ENCODE measurements at regions not wholly inside any gene's neighbourhood (a gene's known extent, or its start where the extent isn't known, plus 50 kb on each side); places are given as distances from the start of the nearest gene placed in this dataset.

- Mint-ChIP-seq H3K36me3 (no peaks in the 10 kb centered on the region), H3K9me3 (no peaks in the 10 kb centered on the region), H3K4me1 (no peaks in the 10 kb centered on the region), H3K4me3 (no peak overlapping the region), H3K27me3 (ENCODE audit: low read depth in 2 of 2) (no peaks in the 10 kb centered on the region), H3K27ac (no peak overlapping the region)
- H3K4me1 ChIP-seq (ENCODE audit: control insufficient read depth, insufficient read depth, low read length): no peaks in the 10 kb centered on the region
- no peak overlapping the region for H3K27ac ChIP-seq (ENCODE audit: low read length)
- intact Hi-C loops (cut with micrococcal nuclease): no loop called here
- WGBS (ENCODE audit: insufficient coverage): 82% methylated on average over 9 of the region's 9 CpGs
- H3K4me3 ChIP-seq (ENCODE audit: low read length): no peak overlapping the region
- H3K36me3 ChIP-seq (ENCODE audit: control insufficient read depth, insufficient read depth, low read length): no peaks in the 10 kb centered on the region
- no peak for DNase-seq
- no peak for TF ChIP-seq CTCF (IDR thresholded peaks at IDR 0.05)
- no peaks in the 10 kb centered on the region for H3K27me3 ChIP-seq (ENCODE audit: control insufficient read depth, insufficient read depth, low read length)
- no peaks in the 10 kb centered on the region for H3K9me3 ChIP-seq (ENCODE audit: control insufficient read depth, insufficient read depth, low read length)
- no peak for ATAC-seq
These were observed 237.3 kb upstream of the MYT1L start for GRCh38 chr2:2568411-2568810.

- 88% methylated on average over 15 of the region's 15 CpGs for WGBS (ENCODE audit: insufficient coverage)
- ATAC-seq (no peak), DNase-seq (no peak)
- no peak overlapping the region for H3K27ac ChIP-seq (ENCODE audit: low read length)
- H3K9me3 ChIP-seq (ENCODE audit: control insufficient read depth, insufficient read depth, low read length): no peaks in the 10 kb centered on the region
- no peaks in the 10 kb centered on the region for H3K27me3 Mint-ChIP-seq (ENCODE audit: low read depth in 2 of 2)
- H3K4me1 Mint-ChIP-seq: no peaks in the 10 kb centered on the region
- no peak overlapping the region for H3K4me3 Mint-ChIP-seq
- H3K36me3 Mint-ChIP-seq: no peaks in the 10 kb centered on the region
- no peaks in the 10 kb centered on the region for H3K36me3 ChIP-seq (ENCODE audit: control insufficient read depth, insufficient read depth, low read length)
- H3K27me3 ChIP-seq (ENCODE audit: control insufficient read depth, insufficient read depth, low read length): no peaks in the 10 kb centered on the region
- intact Hi-C loops (cut with micrococcal nuclease): no loop called here
- H3K4me1 ChIP-seq (ENCODE audit: control insufficient read depth, insufficient read depth, low read length): no peaks in the 10 kb centered on the region
- no peak for TF ChIP-seq CTCF (IDR thresholded peaks at IDR 0.05)
- no peak overlapping the region for H3K4me3 ChIP-seq (ENCODE audit: low read length)
- no peaks in the 10 kb centered on the region for H3K9me3 Mint-ChIP-seq
- no peak overlapping the region for H3K27ac Mint-ChIP-seq
These were observed 236.7 kb upstream of the MYT1L start for GRCh38 chr2:2567776-2568175.

- DNase-seq: no peak
- intact Hi-C loops (cut with micrococcal nuclease): no loop called here
- no peaks in the 10 kb centered on the region for H3K27me3 Mint-ChIP-seq (ENCODE audit: low read depth in 2 of 2)
- H3K27me3 ChIP-seq (ENCODE audit: control insufficient read depth, insufficient read depth, low read length): no peaks in the 10 kb centered on the region
- no peak overlapping the region for H3K4me3 ChIP-seq (ENCODE audit: low read length)
- WGBS (ENCODE audit: insufficient coverage): 89% methylated on average over 26 of the region's 26 CpGs
- no peaks in the 10 kb centered on the region for H3K4me1 ChIP-seq (ENCODE audit: control insufficient read depth, insufficient read depth, low read length)
- no peak for TF ChIP-seq CTCF (IDR thresholded peaks at IDR 0.05)
- no peak for ATAC-seq
- H3K9me3 ChIP-seq (ENCODE audit: control insufficient read depth, insufficient read depth, low read length): no peaks in the 10 kb centered on the region
- H3K4me3 Mint-ChIP-seq: no peak overlapping the region
- H3K4me1 Mint-ChIP-seq: no peaks in the 10 kb centered on the region
- H3K27ac ChIP-seq (ENCODE audit: low read length): no peak overlapping the region
- H3K27ac Mint-ChIP-seq: no peak overlapping the region
- H3K36me3 Mint-ChIP-seq: no peaks in the 10 kb centered on the region
- H3K9me3 Mint-ChIP-seq: no peaks in the 10 kb centered on the region
- H3K36me3 ChIP-seq (ENCODE audit: control insufficient read depth, insufficient read depth, low read length): no peaks in the 10 kb centered on the region
These were observed 235.6 kb upstream of the MYT1L start for GRCh38 chr2:2566396-2567323.

GRCh38 chr2:2565671-2566070, 234.6 kb upstream of the MYT1L start:
- no peaks in the 10 kb centered on the region for H3K4me1 Mint-ChIP-seq
- 94% methylated on average over 16 of the region's 16 CpGs for WGBS (ENCODE audit: insufficient coverage)
- intact Hi-C loops (cut with micrococcal nuclease): no loop called here

More at GRCh38 chr2:2565671-2566070, 234.6 kb upstream of the MYT1L start:
- DNase-seq (no peak), ATAC-seq (no peak)
- H3K4me1 ChIP-seq (ENCODE audit: control insufficient read depth, insufficient read depth, low read length): no peaks in the 10 kb centered on the region
- Mint-ChIP-seq H3K27me3 (ENCODE audit: low read depth in 2 of 2) (no peaks in the 10 kb centered on the region), H3K4me3 (no peak overlapping the region), H3K36me3 (no peaks in the 10 kb centered on the region), H3K9me3 (no peaks in the 10 kb centered on the region), H3K27ac (no peak overlapping the region)
- no peaks in the 10 kb centered on the region for H3K36me3 ChIP-seq (ENCODE audit: control insufficient read depth, insufficient read depth, low read length)
- H3K27ac ChIP-seq (ENCODE audit: low read length): no peak overlapping the region
- no peaks in the 10 kb centered on the region for H3K27me3 ChIP-seq (ENCODE audit: control insufficient read depth, insufficient read depth, low read length)
- TF ChIP-seq CTCF (IDR thresholded peaks at IDR 0.05): no peak
- no peak overlapping the region for H3K4me3 ChIP-seq (ENCODE audit: low read length)
- no peaks in the 10 kb centered on the region for H3K9me3 ChIP-seq (ENCODE audit: control insufficient read depth, insufficient read depth, low read length)
